Skeletal muscle tissue (tissue), 3 donors: ENCODE measurements at regions not wholly inside any gene's neighbourhood (a gene's known extent, or its start where the extent isn't known, plus 50 kb on each side); places are given as distances from the start of the nearest gene placed in this dataset.

Experiments
- H3K27ac ChIP-seq: one replicate; pipeline ENCODE4 v1.7.0; 2013; ENCODE audit warnings: mild to moderate bottlenecking, low read depth, low read length, inconsistent platforms
- H3K27me3 ChIP-seq, 3 donors: one replicate each; pipeline ENCODE4 v1.7.0; 2013; ENCODE audit warnings: low read length in 3 of 3; ENCODE audit not compliant: control insufficient read depth in 3 of 3, insufficient read depth in 3 of 3
- H3K36me3 ChIP-seq, 3 donors: one replicate each; pipeline ENCODE4 v1.7.0; 2013; ENCODE audit warnings: low read length in 3 of 3; ENCODE audit not compliant: control insufficient read depth in 3 of 3, insufficient read depth in 3 of 3
- H3K4me1 ChIP-seq, 3 donors: one replicate each; pipeline ENCODE4 v1.7.0; 2013; ENCODE audit warnings: low read length in 3 of 3, mild to moderate bottlenecking in 3 of 3; ENCODE audit not compliant: control insufficient read depth in 3 of 3, insufficient read depth in 3 of 3
- H3K4me3 ChIP-seq, 3 donors: one replicate each; pipeline ENCODE4 v1.7.0; 2013; ENCODE audit warnings: low read length in 3 of 3
- H3K9ac ChIP-seq, 3 donors: one replicate each; pipeline ENCODE4 v1.7.0; 2013; ENCODE audit warnings: low read length in 3 of 3, mild to moderate bottlenecking in 3 of 3, moderate library complexity in 2 of 3, low read depth in 1 of 3
- H3K9me3 ChIP-seq, 3 donors: one replicate each; pipeline ENCODE4 v1.7.0; 2013; ENCODE audit warnings: low read length in 3 of 3; ENCODE audit not compliant: control insufficient read depth in 3 of 3
- donor health status: Osteomylitis.

DNA sequence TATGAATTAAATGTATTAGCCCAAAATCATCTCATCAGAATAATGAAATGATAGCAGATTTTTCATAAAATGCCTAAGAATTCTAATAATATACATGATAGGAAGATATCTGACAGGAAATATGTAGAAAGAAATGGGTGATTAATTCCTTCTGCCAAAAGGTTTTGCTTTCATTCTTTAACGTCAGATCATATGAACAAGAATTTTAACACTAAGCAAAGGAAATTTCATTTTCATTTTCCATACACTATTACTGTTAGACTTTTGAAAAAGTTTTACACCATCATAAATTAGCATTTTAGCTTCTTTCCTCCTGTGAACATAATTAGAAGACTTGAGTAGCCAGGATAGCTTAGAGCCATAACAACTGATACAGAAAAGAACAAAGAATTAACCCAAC lies 1099.9 kb downstream of the NSUN3 start:
- Histone ChIP-seq H3K9ac (no peak overlapping the region), H3K27me3 (no peaks in the 10 kb centered on the region), H3K27ac (no peak overlapping the region), H3K36me3 (no peaks in the 10 kb centered on the region), H3K4me3 (no peak overlapping the region), H3K9me3 (no peaks in the 10 kb centered on the region), H3K4me1 (no peaks in the 10 kb centered on the region)

DNA sequence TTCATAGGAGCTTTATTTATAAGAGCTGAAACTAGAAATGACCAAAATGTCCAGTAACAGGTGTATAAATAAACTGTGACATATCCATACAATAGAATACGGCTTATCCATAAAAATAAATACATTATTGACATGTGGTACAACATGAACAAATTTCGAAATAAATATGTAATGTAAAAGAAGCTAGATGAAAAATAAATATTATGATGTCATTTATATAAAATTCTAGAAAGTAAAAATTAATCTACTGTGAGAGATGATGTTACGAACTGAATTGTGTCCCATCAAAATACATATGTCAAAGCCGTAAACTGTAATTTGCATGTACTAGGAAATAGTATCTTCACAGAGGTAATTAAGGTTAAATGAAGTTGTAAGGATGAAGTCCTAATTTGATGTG lies 1104.9 kb downstream of the NSUN3 start:
- Histone ChIP-seq H3K27ac (no peak overlapping the region), H3K36me3 (no peaks in the 10 kb centered on the region), H3K9ac (no peak overlapping the region), H3K4me3 (no peak overlapping the region), H3K9me3 (no peaks in the 10 kb centered on the region), H3K4me1 (no peaks in the 10 kb centered on the region), H3K27me3 (no peaks in the 10 kb centered on the region)

DNA sequence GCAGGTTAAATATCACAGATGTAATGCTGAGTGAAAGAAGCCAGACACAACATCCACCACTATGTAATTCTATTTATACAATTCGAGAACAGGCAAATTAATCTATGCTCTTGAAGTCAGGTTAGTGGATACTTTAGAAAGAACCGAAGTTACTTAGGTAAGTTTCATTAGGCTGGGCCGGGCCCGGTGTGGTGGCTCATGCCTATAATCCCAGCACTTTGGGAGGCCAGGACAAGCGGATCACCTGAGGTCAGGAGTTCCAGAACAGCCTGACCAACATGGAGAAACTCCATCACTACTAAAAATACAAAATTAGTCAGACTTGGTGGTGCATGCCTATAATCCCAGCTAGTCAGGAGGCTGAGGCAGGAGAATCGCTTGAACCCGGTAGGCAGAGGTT lies 1105.7 kb downstream of the NSUN3 start:
- H3K4me1 ChIP-seq = no peaks in the 10 kb centered on the region
- no peaks in the 10 kb centered on the region for H3K9me3 ChIP-seq
- H3K36me3 ChIP-seq = no peaks in the 10 kb centered on the region
- no peak overlapping the region for H3K27ac ChIP-seq
- H3K27me3 ChIP-seq = no peaks in the 10 kb centered on the region
- H3K9ac ChIP-seq = no peak overlapping the region
- no peak overlapping the region for H3K4me3 ChIP-seq

DNA sequence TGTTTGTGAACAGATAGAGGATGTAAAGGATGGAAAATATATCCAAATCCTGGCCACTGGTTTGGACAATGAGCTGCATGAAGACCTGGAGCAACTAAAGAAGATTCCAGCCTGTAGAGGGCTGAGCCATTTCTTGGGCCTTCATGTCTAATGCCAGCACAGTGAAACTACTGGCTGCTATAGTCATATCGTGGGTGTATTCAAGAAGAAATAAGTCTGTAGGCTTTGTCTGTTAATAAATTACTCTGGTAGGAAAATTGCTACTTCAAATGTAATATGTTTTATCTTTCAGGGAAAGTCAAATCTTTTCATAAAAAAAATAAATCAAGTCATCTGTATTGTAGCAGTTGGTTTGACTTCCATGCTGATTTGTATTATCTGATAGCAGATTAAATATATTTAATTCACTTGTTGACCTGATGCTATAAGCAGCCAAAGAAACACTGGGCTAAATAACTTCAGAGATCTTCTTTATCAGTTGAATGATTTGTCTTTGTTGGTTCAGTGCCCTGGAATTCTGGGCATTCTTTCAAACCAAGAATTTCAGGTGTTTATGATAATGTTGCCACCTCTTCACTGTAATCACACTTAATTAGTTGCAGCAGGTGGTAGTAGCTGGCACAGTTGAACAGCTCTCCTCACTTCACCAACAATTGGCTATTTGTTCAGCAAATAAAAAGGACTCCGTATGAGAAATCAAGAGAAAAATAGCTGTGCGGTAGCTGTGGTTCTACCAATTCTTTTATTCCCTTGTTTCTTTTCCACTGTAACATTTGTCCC lies 1109.5 kb downstream of the NSUN3 start:
- Histone ChIP-seq H3K4me1 (no peaks in the 10 kb centered on the region), H3K4me3 (no peak overlapping the region), H3K9me3 (no peaks in the 10 kb centered on the region), H3K9ac (no peak overlapping the region), H3K27me3 (no peaks in the 10 kb centered on the region), H3K36me3 (no peaks in the 10 kb centered on the region), H3K27ac (no peak overlapping the region)

DNA sequence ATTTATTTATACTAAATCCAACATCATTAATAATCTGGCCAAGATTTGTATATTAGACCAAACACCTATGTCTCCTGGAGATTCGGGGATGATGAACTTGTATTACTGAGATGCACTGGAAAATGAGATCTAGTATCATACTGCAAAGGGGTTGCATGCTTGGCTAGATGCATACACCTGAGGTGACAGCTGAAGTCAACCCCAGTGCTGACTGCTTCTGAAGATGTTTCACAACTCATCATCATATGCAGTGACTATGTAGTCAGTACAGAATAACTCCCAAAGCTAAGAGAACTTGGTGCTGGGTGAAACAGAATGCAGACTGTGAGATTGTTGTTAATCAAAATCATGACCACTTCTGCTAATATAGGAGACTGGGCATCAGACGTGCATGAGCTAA lies 1114.2 kb downstream of the NSUN3 start:
- H3K9ac ChIP-seq = no peak overlapping the region
- no peaks in the 10 kb centered on the region for H3K27me3 ChIP-seq
- H3K36me3 ChIP-seq = no peaks in the 10 kb centered on the region
- no peaks in the 10 kb centered on the region for H3K9me3 ChIP-seq
- H3K4me3 ChIP-seq = no peak overlapping the region
- H3K27ac ChIP-seq = no peak overlapping the region
- no peaks in the 10 kb centered on the region for H3K4me1 ChIP-seq

DNA sequence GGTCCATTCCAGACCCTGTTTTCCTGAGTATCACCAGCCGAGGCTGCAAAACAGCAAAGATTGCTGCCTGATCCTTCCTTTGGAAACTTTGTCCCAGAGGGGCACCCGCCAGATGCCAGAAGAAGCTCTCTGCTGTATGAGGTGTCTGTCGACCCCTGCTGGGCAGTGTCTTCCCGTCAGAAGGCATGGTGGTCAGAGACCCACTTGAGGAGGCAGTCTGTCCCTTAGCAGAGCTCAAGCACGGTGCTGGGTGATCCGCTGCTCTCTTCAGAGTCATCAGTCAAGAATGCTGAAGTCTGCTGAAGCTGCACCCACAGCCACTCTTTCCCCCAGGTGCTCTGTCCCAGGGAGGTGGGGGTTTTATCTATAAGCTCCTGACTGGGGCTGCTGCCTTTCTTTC lies 1121.2 kb downstream of the NSUN3 start:
- Histone ChIP-seq H3K36me3 (no peaks in the 10 kb centered on the region), H3K4me3 (no peak overlapping the region), H3K4me1 (no peaks in the 10 kb centered on the region), H3K27me3 (no peaks in the 10 kb centered on the region), H3K9me3 (no peaks in the 10 kb centered on the region), H3K9ac (no peak overlapping the region), H3K27ac (no peak overlapping the region)

DNA sequence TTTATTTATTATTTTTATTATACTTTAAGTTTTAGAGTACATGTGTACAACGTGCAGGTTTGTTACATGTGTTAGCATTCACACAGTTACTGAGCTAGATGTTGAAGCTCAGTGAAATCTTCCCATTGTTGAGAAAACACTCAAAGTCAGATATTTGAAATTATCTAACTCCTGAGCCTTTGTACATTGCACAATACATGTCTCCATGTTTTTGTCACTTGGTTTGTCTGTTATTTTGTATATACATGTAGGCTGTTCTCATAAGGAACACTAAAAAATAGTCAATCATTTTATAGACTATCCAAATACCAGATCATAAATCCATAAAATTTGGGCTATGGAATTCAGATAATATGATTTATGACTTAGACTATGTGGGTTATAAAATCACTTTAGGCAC lies 1126.5 kb downstream of the NSUN3 start:
- no peaks in the 10 kb centered on the region for H3K36me3 ChIP-seq
- no peak overlapping the region for H3K27ac ChIP-seq
- no peak overlapping the region for H3K4me3 ChIP-seq
- no peak overlapping the region for H3K9ac ChIP-seq
- no peaks in the 10 kb centered on the region for H3K9me3 ChIP-seq
- no peaks in the 10 kb centered on the region for H3K4me1 ChIP-seq
- H3K27me3 ChIP-seq = no peaks in the 10 kb centered on the region

DNA sequence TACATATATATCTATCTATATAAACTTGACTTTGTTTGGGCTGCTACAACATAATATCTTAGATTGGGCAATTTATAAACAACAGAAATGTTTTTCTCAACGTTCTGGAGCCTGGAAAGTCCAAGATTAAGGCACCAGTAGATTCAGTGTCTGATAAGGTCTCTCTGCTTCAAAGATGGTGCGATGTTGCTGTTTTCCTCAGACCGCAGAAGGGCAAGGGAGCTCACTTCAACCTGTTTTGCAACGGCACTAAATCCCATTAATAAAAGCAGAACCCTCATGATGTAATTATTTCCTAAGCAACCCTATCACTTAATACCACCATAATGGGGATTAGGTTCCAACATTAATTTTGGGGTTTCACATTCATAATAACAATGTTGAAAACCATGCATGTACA lies 1134.8 kb downstream of the NSUN3 start:
- no peaks in the 10 kb centered on the region for H3K4me1 ChIP-seq

DNA sequence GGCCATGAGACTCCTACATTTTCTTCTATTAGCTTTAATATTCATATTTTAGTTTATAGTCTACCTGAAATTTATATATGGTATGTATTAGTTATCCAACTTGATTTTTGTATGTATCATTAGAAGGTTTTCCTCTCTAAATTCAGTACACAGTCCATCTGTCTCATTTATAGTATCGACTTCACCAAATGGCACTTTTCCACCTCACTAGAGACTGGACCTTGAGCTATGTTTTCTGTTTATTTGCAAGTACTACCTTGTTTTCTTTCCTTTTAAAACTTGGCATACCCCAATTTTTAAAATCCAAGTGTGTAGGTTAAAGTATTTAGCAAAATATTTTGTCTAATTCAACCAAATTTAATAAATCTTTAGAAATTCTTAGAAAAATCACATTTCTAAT lies 1137.5 kb downstream of the NSUN3 start:
- no peak overlapping the region for H3K4me3 ChIP-seq
- no peak overlapping the region for H3K27ac ChIP-seq
- no peaks in the 10 kb centered on the region for H3K4me1 ChIP-seq
- H3K9me3 ChIP-seq = no peaks in the 10 kb centered on the region
- H3K9ac ChIP-seq = no peak overlapping the region
- no peaks in the 10 kb centered on the region for H3K36me3 ChIP-seq
- H3K27me3 ChIP-seq = no peaks in the 10 kb centered on the region

More for the DNA sequence above, 1134.8 kb downstream of the NSUN3 start:
- no peaks in the 10 kb centered on the region for H3K27me3 ChIP-seq
- H3K9ac ChIP-seq = no peak overlapping the region
- H3K27ac ChIP-seq = no peak overlapping the region
- no peak overlapping the region for H3K4me3 ChIP-seq
- H3K36me3 ChIP-seq = no peaks in the 10 kb centered on the region
- H3K9me3 ChIP-seq = no peaks in the 10 kb centered on the region

DNA sequence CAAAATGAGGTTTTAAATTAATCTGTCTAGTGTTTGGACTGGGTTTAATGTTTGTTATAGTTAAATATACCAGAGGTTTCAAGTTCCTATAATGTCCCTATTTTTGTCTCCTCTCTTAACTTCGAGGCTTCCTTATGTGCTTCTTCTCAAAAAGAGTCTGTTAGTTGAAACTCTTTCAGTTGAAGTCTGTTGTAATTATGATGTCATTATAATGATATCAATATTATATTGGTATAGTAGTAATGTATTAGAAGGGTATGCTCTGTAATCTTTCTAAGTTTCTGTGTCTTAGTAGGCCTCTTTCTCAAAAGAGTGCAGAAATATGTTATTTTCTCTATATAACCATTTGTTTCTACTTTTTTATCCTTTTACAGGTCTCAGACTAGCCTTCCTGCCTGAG lies 1148.0 kb downstream of the NSUN3 start:
- Histone ChIP-seq H3K27me3 (no peaks in the 10 kb centered on the region), H3K4me3 (no peak overlapping the region), H3K9ac (no peak overlapping the region), H3K36me3 (no peaks in the 10 kb centered on the region), H3K9me3 (no peaks in the 10 kb centered on the region), H3K4me1 (no peaks in the 10 kb centered on the region), H3K27ac (no peak overlapping the region)
